8988T (cell line): ENCODE measurements at regions not wholly inside any gene's neighbourhood (a gene's known extent, or its start where the extent isn't known, plus 50 kb on each side); places are given as distances from the start of the nearest gene placed in this dataset.

Source experiments
- DNase-seq: peaks from one replicate; pipeline ENCODE4 v3.0.0; 2011

DNA sequence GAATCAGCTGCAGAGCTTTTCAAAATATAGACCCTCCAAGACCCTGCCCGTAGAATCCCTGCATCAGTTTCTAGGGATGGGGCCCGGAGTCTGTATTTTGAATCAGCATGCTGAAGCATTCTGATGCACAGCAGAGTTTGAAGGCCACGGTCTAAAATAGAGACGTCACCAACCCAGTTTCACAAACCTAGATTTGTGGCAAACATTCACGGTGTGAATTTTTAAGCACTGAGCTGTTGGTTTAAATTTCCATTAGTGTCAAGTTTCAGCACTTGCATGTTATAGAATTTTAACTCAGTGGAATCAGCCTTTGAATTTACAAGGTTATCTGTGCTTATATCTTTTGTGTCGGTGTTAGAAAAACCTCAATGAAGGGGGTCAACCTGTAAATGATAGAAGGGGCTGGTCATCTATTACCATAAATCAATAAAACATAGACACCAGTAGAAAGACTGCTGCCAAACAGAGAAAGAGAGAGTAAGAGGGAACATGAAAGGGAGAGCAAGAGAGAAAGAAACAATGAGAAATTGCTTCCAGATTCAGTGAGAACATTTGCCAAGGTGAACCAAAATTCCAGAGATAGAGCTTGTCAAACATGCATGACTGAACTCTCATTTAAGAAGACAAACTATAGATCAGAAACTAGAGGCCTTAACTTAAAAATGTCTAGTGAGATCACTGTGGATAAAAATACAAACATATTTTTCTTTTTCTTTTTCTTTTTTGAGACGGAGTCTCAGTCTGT is 414.9 kb downstream of the ZSWIM6 start:
- no peak for DNase-seq

DNA sequence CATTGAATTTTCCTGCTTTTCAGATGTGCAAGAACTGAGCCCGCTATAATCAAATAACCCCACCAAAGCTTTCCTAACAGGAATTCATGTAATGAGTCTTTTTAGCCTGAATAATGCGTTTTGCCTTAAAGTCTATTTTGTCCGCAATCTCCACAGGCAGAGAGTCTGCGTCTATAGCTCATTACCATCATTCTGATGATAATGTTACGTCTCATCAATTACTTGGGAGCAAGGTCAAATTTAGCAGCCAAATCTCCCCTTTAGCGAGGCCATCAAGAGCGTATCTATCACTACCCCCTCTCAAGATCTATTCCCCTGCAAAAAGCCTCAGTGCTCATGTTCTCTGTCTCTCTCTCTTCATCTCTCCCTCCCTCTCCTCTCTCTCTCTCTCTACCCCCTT is 416.1 kb downstream of the ZSWIM6 start:
- no peak for DNase-seq

DNA sequence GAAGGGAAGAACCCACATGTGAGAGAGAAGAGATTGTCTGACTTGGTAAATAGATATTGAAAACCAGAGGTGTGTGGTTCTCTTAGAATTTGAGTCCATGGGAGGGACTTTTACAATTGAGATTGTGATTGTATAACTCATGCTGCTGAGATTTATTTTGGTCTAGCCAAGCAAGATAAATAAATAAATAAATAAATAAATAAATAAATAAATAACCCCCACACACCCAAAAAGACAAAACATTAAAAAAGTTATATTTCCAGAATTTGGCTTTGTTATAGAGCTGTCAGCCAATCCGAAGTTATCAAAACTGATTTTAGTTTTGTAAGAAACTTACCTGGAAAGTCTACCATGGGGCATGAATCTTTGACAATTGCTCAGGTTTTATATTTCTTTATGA is 416.6 kb downstream of the ZSWIM6 start:
- no peak for DNase-seq

DNA sequence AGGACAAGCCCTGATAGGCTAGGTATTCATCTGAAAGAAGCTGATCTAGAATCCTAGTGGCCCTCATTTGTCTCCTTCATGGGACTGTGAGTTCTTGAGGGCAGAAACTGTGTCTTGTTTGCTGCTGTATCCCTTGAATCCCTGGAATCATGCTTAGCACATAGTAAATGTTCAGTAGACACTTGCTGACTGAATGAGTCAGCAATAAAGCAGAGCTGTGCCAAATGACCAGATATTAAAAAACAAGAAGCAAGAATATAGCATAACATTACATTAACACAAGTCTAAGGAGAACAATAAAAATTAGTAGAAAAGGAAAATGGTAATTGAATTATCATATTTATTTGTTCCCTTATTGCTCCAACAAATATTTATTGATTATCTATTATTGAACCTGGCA is 420.5 kb downstream of the ZSWIM6 start:
- DNase-seq: no peak

DNA sequence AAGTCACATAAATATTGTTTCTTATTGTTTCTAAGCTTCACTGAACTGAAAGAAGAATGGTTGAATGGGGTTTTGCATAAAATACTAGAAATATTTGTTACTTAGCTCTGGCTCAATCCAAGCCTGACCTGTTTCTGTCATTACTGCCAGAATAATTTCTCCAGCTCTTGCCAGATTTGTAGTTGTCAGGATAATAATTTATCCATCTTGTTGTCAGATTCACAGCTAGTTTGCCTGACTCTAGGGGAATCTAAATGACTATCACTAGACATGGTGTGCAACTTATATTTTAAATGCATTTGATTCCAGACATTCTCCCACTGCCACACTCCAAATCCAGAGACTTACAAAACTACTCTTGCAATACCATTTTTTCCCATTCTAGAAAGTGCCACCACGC is 422.7 kb downstream of the ZSWIM6 start:
- no peak for DNase-seq

DNA sequence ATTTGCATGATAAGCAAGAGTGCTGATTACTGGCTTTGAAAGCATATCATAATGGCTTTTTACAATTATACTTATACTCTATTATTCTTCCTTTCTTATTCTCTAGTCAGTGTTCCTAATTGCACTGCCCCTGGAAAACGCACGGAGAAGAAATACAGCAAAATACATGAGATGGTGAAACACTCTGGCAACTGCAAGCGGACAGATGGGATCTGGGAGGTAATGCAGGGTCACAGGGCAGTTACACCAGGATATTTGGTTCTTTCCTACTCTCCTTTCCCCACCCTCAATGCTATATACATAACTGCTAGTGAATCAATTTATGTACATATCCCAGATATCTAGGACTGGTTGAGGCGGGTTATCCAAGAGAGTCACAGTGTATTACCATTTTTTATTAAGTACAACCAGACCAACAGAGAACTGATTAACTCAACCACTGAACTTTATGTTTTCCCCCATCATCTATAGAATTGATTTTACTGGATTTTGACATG is 423.7 kb downstream of the ZSWIM6 start:
- DNase-seq: no peak

DNA sequence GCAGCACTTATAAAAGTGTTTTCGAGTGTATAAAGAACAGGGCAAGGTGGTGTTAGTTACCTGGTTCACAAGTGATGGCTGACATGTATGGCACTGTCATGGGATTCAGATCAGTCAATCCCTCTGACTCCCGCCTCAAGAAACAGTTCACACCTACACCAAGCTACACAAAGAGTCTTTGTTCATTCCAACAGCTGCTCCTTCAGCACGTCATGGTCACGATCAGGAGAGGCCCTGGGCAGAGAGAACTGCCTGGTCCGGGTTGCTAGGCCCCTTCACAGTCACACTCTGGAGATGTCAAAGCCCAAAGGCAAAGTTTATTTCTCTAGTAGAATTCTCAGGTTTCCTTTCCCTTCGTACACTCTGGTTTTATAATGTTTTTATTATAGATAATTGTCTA is 426.7 kb downstream of the ZSWIM6 start:
- DNase-seq: no peak

DNA sequence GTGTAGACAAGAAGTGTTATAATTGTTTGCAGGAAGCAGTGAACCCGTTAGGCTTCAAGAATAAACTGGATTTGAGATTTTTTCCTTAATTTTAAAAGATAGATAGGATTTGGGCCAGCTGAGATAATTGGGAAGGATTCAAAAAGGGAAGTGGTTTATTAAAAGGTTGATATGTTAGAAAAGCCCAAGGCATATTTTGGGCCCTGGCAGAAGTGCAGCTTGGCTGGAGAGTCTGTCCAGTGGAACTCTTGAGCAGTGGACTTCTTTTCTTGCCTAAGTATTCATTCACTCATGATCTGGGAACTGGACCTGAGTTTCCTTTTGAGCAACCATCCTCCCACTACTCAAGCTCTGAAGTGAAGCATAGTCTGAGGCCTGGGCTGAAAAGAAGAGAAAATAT is 433.4 kb downstream of the ZSWIM6 start:
- DNase-seq: no peak

DNA sequence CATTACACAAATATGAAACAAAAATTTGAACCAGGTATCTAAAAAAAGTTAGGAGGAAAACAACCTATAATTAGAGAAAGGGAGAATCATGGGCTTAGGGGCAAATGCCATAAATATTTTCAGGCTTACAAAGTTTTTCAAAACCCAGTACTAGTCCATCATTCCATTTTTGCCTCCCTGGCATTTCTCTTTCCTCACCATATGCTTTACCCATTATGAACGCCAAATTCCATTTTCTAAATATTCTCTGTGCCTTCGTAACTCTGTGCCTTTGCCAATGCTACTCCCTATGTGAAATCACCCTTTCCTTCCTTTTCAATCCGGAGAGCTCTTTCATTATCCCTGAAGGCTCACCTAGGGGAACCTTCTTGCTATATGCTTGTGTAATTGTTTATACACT is 434.1 kb downstream of the ZSWIM6 start:
- no peak for DNase-seq

DNA sequence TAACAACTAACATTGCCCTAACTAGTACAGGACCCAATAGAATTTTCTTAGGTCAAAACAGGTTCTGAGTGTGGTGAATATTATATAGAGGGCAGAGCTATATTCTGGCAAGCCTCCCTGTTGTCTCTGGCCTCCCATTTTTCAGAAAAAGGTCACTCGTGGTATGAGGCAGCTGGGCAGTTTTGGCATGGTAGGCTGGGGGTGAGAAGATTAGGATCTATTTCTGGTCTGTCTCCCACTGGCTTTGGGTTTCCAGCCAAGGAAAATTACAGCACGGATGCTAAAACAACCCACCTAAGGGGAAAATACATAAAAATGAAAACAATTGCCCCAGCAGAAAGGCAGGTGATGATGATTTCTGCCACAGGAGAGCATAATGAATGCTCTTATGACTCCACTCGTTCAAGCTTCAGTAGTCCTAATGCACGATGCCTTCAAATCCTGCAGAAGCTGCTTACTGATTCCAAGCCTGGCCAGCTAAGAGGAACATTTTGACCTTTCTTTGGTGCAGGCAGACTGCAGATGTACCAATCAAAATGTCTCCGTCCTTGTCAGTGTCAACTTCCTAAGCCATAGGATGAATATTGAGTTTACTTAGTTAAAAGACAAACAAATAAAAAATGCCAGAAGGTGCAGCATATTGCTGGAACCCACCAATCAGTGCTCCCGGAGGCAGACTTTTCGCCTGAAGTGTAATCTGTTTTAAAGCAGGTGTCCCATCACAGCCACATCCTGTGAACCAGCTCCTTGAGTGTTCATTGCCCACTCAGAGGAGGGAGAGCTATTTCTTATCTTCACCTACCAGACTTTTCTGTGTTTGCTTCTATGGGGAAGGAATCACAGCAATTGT is 435.4 kb downstream of the ZSWIM6 start:
- DNase-seq: no peak

DNA sequence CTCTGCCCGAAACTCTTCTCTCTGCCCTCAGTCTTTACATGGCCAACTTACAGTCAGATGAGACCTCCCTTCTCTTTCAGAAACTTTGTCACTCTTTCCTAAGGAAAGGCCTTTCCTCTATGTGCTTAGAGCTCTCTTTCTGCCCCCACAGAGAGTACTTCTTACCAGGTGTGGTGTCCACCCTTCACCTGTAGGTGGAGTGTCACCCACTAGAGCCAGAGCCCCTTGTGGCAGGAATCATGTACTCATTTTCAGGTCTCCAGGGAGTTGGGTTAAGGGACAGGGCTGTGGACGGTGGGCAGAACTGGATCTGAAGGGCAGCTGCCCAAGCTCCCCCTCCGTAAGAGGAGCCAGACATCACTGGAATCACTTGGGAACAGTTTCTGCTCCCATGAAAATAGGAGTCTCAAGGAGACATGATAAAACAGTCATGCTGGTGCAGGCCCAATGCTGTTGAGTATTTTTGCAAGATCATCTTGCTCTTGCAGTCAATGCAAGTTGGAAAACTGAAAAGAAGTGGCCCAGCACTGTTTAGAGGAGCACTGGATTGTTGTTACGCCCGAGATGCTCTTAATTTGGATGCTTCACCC is 436.7 kb downstream of the ZSWIM6 start:
- peak; percentile 26 for DNase-seq

DNA sequence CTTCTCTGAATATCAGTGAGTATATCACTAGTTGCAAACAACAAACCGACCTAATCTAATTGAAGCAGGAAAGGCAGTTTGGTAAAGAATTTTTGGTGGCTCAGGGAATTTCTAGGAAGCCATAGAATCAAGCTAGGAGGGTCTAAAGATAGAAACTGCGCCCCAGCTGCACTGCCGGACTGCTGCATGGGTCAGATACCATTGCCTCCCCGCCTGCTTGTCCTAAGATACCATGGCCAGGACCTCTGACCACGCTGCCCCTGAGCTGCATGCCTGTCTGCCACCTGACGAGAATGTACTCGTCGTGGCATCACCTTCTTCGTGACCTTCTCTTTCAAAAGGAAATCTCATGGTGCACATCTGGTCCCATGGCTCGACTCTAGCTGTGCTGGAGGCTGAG is 439.0 kb downstream of the ZSWIM6 start:
- no peak for DNase-seq

DNA sequence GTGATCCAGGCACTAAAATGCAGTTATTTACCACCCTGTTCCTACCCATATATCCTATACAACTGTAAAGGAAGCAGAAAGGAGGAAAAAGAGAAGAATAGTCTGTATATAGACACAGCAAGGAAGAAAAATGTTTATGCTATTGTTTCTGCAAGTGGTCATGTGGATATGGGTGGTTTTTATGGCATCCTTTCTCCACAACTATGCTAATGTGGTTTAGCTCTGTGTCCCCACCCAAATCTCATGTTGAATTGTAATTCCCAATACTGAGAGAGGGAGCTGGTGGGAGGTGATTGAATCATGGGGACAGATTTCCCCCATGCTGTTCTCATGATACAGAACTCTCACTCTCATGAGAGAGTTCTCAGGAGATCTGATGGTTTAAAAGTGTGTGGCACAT is 439.8 kb downstream of the ZSWIM6 start:
- DNase-seq: no peak

DNA sequence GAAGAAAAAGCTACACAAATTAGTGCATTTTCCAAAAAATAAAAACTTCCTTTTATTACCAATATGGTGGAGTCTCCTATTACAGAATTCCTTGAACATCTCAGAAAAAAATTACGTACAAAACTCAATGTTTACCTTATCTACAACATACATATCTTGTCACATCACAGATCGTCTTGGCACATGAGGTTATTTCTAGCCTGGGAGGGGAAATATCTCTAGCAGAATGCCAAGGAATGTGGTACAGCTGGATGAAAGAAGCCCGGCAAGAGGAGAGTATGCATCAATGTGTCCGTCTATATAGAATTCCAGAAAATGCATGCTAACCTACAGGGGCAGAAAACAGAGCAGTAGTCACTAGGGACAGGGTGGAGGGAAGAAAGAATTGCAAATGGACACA is 443.8 kb downstream of the ZSWIM6 start:
- DNase-seq: no peak

DNA sequence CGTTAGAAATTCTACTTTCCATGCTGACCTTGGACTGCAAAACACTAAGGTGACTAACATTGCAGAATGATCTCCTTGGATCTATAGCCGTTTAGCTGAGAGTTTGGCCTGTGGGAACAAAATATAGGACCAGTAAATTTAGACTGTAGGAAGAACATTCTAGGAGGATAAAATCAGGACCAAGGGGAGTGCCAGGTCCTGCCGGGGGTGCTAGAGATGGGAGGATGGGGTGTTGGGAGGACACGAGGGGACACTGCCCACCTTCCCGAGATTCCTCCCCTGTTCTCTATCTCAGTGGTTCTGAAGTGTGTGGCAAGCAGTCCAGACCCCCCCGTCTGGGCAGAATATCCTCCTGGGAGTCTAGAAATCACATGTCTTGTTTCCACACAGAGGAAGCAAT is 445.2 kb downstream of the ZSWIM6 start:
- no peak for DNase-seq

DNA sequence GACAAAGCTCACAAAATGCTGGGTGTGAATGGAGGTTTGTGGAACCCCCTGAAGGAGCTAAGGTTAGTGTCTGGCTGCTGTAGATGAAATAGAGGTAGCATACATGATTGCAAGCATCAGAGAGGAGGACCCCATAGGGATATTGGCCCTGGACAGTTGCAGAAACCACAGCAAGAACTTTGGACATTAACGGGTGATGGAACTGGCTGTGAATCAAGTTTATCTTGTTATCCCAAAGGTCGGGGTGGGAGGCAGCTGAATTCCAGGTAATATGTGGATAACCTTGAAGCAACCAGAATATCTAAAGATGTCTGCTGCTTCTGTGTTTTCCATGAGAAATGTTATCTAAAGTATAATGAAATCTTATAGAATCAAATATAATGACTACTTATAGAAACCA is 447.7 kb downstream of the ZSWIM6 start:
- no peak for DNase-seq

DNA sequence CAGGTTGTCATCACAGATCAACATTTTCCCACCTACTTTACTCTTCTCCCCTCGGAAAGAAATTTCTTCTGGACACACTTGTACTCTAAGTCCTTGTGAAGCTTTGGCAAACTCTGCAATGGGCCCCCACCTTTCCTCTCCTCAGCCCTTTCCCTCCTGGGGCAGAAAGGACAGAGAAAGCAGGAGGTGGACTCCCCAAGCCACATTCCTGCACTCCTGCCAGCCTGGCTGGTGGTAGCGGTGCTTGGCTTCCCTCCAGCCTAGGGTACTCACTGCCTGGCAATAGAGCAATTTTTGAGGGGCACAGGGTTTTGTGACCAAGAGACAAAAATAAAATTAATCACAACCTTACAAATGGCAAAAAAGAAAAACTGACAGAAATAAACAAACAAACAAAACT is 451.4 kb downstream of the ZSWIM6 start:
- DNase-seq: no peak

DNA sequence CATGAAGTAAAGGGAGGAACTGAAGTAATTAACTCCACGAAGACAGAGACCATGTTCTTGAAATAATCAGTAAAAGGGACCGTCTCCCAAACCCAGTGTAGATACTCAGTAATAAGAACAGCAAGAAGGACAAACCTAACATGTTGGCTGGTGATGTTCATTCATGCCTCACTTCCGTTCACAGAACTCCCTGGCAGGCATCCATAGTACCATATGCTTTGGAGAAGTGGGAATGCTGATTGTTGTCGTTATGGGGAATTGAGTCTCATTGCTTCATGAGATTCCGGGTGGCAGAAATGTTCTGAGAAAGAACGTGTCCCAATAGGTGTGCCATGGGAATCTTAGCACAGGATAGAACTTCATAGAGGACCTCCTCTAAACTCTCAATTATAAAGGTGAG is 452.3 kb downstream of the ZSWIM6 start:
- no peak for DNase-seq

DNA sequence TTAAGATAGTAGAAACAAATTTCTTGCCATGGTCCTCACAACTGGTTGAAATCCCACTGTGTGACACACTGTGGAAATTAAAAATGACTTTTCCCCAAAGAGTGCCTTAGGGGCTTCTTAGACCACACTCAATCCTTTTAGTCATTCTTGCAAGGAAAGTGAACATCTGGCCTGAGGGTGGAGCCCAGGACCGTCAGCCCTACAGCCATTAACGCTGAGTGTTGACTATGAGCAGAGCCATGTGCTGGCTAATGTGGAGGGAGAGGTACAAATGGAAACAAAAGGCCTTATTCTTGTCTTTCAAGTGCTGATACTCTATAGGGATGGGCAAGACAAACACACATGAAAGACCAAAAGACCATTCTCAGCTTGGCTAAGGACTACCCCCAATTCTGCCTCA is 456.5 kb downstream of the ZSWIM6 start:
- DNase-seq: no peak

DNA sequence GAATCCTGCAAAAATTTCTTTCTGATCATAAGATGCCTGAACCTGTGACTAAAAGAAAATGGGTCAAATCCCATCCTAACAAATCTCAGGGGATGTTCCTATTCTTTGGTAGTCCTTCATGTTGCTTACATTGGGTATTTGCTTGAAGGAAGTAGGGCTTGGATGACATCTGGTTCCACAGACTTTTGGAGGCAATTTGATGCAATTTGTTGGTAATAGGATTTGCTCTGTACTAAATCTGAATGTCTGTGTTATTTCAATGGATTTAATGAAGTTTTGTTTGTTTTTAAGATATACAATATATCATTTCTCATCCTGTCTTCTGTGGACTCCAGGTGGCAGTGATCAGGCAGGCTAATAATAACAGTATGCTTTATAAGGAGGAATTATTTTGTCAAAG is 457.9 kb downstream of the ZSWIM6 start:
- DNase-seq: no peak

DNA sequence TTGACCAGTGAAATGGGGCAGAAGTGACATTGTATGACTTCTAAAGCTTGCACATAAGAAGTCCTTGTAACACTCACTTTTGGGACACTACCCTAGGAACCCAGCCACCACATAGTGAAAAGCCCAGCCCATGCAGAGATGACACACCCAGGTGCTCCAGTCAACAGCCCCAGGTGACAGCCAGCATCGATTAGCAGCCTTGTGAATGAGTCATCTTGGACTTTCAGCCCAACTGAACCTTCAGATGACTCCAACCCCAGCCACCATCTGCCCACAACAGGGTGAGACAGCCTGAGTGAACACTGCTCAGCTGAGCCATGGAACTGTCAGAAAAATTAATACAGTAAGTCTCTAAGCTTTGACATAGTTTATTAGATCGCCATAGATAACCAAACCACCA is 458.6 kb downstream of the ZSWIM6 start:
- no peak for DNase-seq

DNA sequence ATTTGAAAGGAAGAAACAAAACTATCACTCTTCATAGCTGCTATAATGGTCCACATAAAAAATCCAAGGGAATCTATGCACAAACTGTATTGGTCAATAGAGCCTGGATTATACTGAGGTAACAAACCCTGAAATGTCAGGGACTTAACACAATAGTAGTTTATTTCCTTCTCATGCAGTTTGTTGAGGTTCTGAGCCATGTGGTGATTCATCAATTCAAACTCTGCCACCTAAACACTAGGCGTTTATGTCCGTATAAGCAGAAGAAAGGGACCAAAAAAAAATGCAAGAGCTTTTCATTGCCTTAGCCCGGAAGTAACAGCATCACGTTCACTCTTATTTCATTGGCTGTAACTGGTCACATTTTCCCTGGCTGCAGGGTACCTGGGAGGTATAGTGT is 464.7 kb downstream of the ZSWIM6 start:
- no peak for DNase-seq

DNA sequence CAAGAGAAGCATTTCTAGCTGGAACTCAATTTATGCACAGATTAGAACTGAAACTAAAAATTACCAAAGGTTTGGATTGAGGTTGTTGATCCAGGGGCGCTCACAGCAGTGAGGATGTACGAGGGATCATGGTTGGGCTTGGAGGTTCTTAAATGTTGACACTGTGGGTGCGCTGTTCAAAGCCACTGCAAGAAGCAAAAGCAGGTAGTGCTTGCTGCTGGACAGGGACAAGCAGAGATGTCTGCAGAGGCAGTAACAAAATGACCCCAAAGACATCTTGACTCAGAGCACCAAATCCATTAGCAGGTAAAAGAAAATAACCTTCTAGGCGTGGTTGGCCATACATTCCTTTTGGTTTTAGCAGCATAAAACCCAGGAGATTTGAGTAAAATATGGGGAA is 468.4 kb downstream of the ZSWIM6 start:
- DNase-seq: no peak

DNA sequence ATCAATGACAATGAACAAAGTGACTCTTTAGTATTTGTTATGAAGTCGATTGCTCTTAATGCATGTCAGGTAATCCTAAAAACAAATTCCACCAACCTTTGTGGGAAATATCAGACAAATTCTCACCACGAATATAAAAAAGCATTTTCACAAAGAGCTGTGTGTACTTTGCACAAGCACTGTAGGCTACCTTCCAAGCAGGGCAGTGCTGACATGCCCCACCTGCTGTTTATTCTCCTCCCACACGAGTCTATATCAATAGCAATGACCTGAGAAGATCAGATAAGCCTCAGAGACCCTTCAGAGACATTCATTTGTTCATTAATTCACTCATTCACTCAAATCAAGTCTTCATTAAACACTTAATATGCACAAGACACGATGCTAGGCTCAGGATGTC is 469.1 kb downstream of the ZSWIM6 start:
- DNase-seq: no peak
